BLaER1 (cell line): ENCODE measurements at regions not wholly inside any gene's neighbourhood (a gene's known extent, or its start where the extent isn't known, plus 50 kb on each side); places are given as distances from the start of the nearest gene placed in this dataset.
"Not testable (repeated sequence)": the region's sequence is repeated elsewhere in the genome, so short reads cannot be mapped to it uniquely, and the experiment has no call there.

Experiments used
- H3K27ac ChIP-seq: shearing (Covaris generic); formaldehyde crosslinking; 2 replicates; pipeline ENCODE4 v1.8.1; 2022
- H3K27me3 ChIP-seq: shearing (Covaris generic); formaldehyde crosslinking; 2 replicates; pipeline ENCODE4 v1.8.1; 2022
- H3K36me3 ChIP-seq: shearing (Covaris generic); formaldehyde crosslinking; 2 replicates; pipeline ENCODE4 v1.8.1; 2022
- H3K4me1 ChIP-seq: shearing (Covaris generic); formaldehyde crosslinking; 2 replicates; pipeline ENCODE4 v1.8.1; 2022
- H3K4me2 ChIP-seq: shearing (Covaris generic); formaldehyde crosslinking; 2 replicates; pipeline ENCODE4 v1.8.1; 2022
- H3K4me3 ChIP-seq: shearing (Covaris generic); formaldehyde crosslinking; 2 replicates; pipeline ENCODE4 v1.8.1; 2022
- H3K9ac ChIP-seq: shearing (Covaris generic); formaldehyde crosslinking; 2 replicates; pipeline ENCODE4 v1.8.1; 2022
- H3K9me3 ChIP-seq: shearing (Covaris generic); formaldehyde crosslinking; 2 replicates; pipeline ENCODE4 v1.8.1; 2022
- H4K20me1 ChIP-seq: shearing (Covaris generic); formaldehyde crosslinking; 2 replicates; pipeline ENCODE4 v1.8.1; 2022
- Cebpa-rat ChIP-seq: shearing (Covaris generic); IDR thresholded peaks from 2 replicates; pipeline ENCODE4 v1.8.1; 2022

GRCh38 chr3:118151164-118151563, 883.5 kb downstream of the IGSF11 start:
- Histone ChIP-seq H3K4me3 (no peak overlapping the region), H4K20me1 (no peaks in the 10 kb centered on the region), H3K4me1 (no peaks in the 10 kb centered on the region), H3K27ac (no peak overlapping the region), H3K9ac (no peak overlapping the region), H3K27me3 (no peaks in the 10 kb centered on the region), H3K9me3 (peaks cover 4% of the 10 kb centered on the region; the same call in 1 of the 2 replicates), H3K36me3 (no peaks in the 10 kb centered on the region), H3K4me2 (no peak overlapping the region)
- TF ChIP-seq Cebpa-rat: no peak

- not testable (repeated sequence) for H3K4me2 ChIP-seq, H4K20me1 ChIP-seq, H3K27ac ChIP-seq, H3K9me3 ChIP-seq, H3K36me3 ChIP-seq, H3K4me1 ChIP-seq, H3K4me3 ChIP-seq, H3K27me3 ChIP-seq, H3K9ac ChIP-seq
Observed at GRCh38 chr3:118162627-118163588, 871.7 kb downstream of the IGSF11 start.

GRCh38 chr3:118165413-118165812, 869.2 kb downstream of the IGSF11 start:
- Histone ChIP-seq H3K27ac (no peak overlapping the region), H3K4me3 (no peak overlapping the region), H3K4me2 (no peak overlapping the region), H3K9ac (no peak overlapping the region), H3K4me1 (no peaks in the 10 kb centered on the region), H3K36me3 (no peaks in the 10 kb centered on the region), H4K20me1 (no peaks in the 10 kb centered on the region), H3K27me3 (no peaks in the 10 kb centered on the region), H3K9me3 (no peaks in the 10 kb centered on the region)
- TF ChIP-seq Cebpa-rat: no peak

GRCh38 chr3:118167571-118167970, 867.1 kb downstream of the IGSF11 start:
- no peak for TF ChIP-seq Cebpa-rat

GRCh38 chr3:118168175-118168574, 866.5 kb downstream of the IGSF11 start:
- H3K4me1 ChIP-seq: no peaks in the 10 kb centered on the region
- no peaks in the 10 kb centered on the region for H3K27me3 ChIP-seq
- H3K4me3 ChIP-seq: no peak overlapping the region
- H4K20me1 ChIP-seq: no peaks in the 10 kb centered on the region
- peaks cover 23% of the 10 kb centered on the region for H3K9me3 ChIP-seq
- no peak overlapping the region for H3K9ac ChIP-seq
- no peak for TF ChIP-seq Cebpa-rat
- no peak overlapping the region for H3K4me2 ChIP-seq
- no peak overlapping the region for H3K27ac ChIP-seq
- H3K36me3 ChIP-seq: no peaks in the 10 kb centered on the region

More at GRCh38 chr3:118167571-118167970, 867.1 kb downstream of the IGSF11 start:
- H4K20me1 ChIP-seq: no peaks in the 10 kb centered on the region
- no peaks in the 10 kb centered on the region for H3K36me3 ChIP-seq
- no peaks in the 10 kb centered on the region for H3K27me3 ChIP-seq
- H3K4me3 ChIP-seq: no peak overlapping the region
- no peak overlapping the region for H3K4me2 ChIP-seq
- H3K4me1 ChIP-seq: no peaks in the 10 kb centered on the region
- H3K9me3 ChIP-seq: peaks cover 21% of the 10 kb centered on the region
- no peak overlapping the region for H3K27ac ChIP-seq
- H3K9ac ChIP-seq: no peak overlapping the region

- no peaks in the 10 kb centered on the region for H3K27me3 ChIP-seq
- H3K36me3 ChIP-seq: no peaks in the 10 kb centered on the region
- peaks cover 23% of the 10 kb centered on the region for H3K9me3 ChIP-seq
- no peak overlapping the region for H3K27ac ChIP-seq
- H3K4me3 ChIP-seq: no peak overlapping the region
- no peaks in the 10 kb centered on the region for H3K4me1 ChIP-seq
- no peak for TF ChIP-seq Cebpa-rat
- H3K9ac ChIP-seq: no peak overlapping the region
- no peaks in the 10 kb centered on the region for H4K20me1 ChIP-seq
- H3K4me2 ChIP-seq: no peak overlapping the region
Observed at GRCh38 chr3:118171236-118171852, 863.3 kb downstream of the IGSF11 start.

- no peak overlapping the region for H3K4me2 ChIP-seq
- no peak for TF ChIP-seq Cebpa-rat
Observed at GRCh38 chr3:118180853-118181252, 853.8 kb downstream of the IGSF11 start.

GRCh38 chr3:118181274-118181673, 853.4 kb downstream of the IGSF11 start:
- no peak for TF ChIP-seq Cebpa-rat
- Histone ChIP-seq H3K4me2 (no peak overlapping the region), H4K20me1 (no peaks in the 10 kb centered on the region), H3K9ac (no peak overlapping the region), H3K9me3 (no peaks in the 10 kb centered on the region), H3K4me3 (no peak overlapping the region), H3K27ac (no peak overlapping the region), H3K36me3 (no peaks in the 10 kb centered on the region), H3K4me1 (no peaks in the 10 kb centered on the region), H3K27me3 (no peaks in the 10 kb centered on the region)

More at GRCh38 chr3:118180853-118181252, 853.8 kb downstream of the IGSF11 start:
- Histone ChIP-seq H3K4me3 (no peak overlapping the region), H3K27ac (no peak overlapping the region), H3K36me3 (no peaks in the 10 kb centered on the region), H3K27me3 (no peaks in the 10 kb centered on the region), H3K4me1 (no peaks in the 10 kb centered on the region), H3K9me3 (no peaks in the 10 kb centered on the region), H4K20me1 (no peaks in the 10 kb centered on the region), H3K9ac (no peak overlapping the region)

GRCh38 chr3:118186051-118186450, 848.6 kb downstream of the IGSF11 start:
- TF ChIP-seq Cebpa-rat: no peak
- Histone ChIP-seq H3K9me3 (no peaks in the 10 kb centered on the region), H3K4me2 (no peak overlapping the region)

GRCh38 chr3:118187221-118187620, 847.4 kb downstream of the IGSF11 start:
- Histone ChIP-seq H4K20me1 (no peaks in the 10 kb centered on the region), H3K9me3 (no peaks in the 10 kb centered on the region), H3K4me3 (no peak overlapping the region), H3K4me1 (no peaks in the 10 kb centered on the region), H3K27me3 (no peaks in the 10 kb centered on the region), H3K9ac (no peak overlapping the region), H3K27ac (no peak overlapping the region), H3K4me2 (no peak overlapping the region), H3K36me3 (no peaks in the 10 kb centered on the region)
- TF ChIP-seq Cebpa-rat: no peak

More at GRCh38 chr3:118186051-118186450, 848.6 kb downstream of the IGSF11 start:
- H3K27me3 ChIP-seq: no peaks in the 10 kb centered on the region
- no peaks in the 10 kb centered on the region for H3K36me3 ChIP-seq
- no peak overlapping the region for H3K9ac ChIP-seq
- H4K20me1 ChIP-seq: no peaks in the 10 kb centered on the region
- H3K4me1 ChIP-seq: no peaks in the 10 kb centered on the region
- H3K27ac ChIP-seq: no peak overlapping the region
- H3K4me3 ChIP-seq: no peak overlapping the region
